Caco-2 (cell line): ENCODE measurements at regions not wholly inside any gene's neighbourhood (a gene's known extent, or its start where the extent isn't known, plus 50 kb on each side); places are given as distances from the start of the nearest gene placed in this dataset.

ENCODE experiments used
- BruUV-seq: library from RNA; stranded (reverse); fragments of 400-500 nt; replicated peaks from 2 replicates; lab custom pipeline; 2021; lab: Mats Ljungman, UMichigan
- CTCF ChIA-PET: fragments of 300-600 bp; sonication (Branson Sonifier 250); formaldehyde crosslinking; loops from one replicate; lab custom pipeline; 2022; ENCODE audit warnings: antibody characterized with exemption; lab: Charles Lee
- POLR2A ChIA-PET: fragments of 300-600 bp; sonication (Branson Sonifier 250); formaldehyde crosslinking; loops from one replicate; lab custom pipeline; 2022; ENCODE audit warnings: antibody characterized with exemption; lab: Charles Lee
- DNase-seq, 2 experiments: peaks; one replicate each; pipeline versions ENCODE4 v3.0.0 to v3.0.0-alpha.2; 2020 to 2022
- H3K27me3 ChIP-seq: replicated peaks from 2 replicates; pipeline ENCODE4 v1.6.0; 2011; ENCODE audit warnings: low read length; ENCODE audit not compliant: control insufficient read depth, insufficient read depth
- H3K36me3 ChIP-seq: 2 replicates; pipeline ENCODE4 v1.5.1; 2011; ENCODE audit warnings: low read length; ENCODE audit not compliant: control insufficient read depth, insufficient read depth
- H3K4me1 ChIP-seq: fragments of 250-450 bp; sonication (Bioruptor Pico); 2 replicates; pipeline ENCODE4 v1.5.1; 2020; ENCODE audit warnings: mild to moderate bottlenecking
- H3K4me3 ChIP-seq: 2 replicates; pipeline ENCODE4 v1.5.1; 2011; ENCODE audit warnings: low read depth, mild to moderate bottlenecking, control low read depth, low read length
- H3K9me3 ChIP-seq: fragments of 250-450 bp; sonication (Bioruptor Pico); 2 replicates; pipeline ENCODE4 v1.5.1; 2020; ENCODE audit warnings: mild to moderate bottlenecking, moderate library complexity
- H3K27ac Mint-ChIP-seq: one replicate; pipeline ENCODE4 v1.8.0; 2022; ENCODE audit warnings: mixed read lengths; ENCODE audit not compliant: unreplicated experiment
- H3K27me3 Mint-ChIP-seq: one replicate; pipeline ENCODE4 v1.8.0; 2022; ENCODE audit warnings: mixed read lengths; ENCODE audit not compliant: insufficient read depth, unreplicated experiment
- H3K36me3 Mint-ChIP-seq: one replicate; pipeline ENCODE4 v1.8.0; 2022; ENCODE audit warnings: mild to moderate bottlenecking, mixed read lengths; ENCODE audit not compliant: insufficient read depth, unreplicated experiment
- H3K4me1 Mint-ChIP-seq: one replicate; pipeline ENCODE4 v1.8.0; 2022; ENCODE audit warnings: low read depth, mixed read lengths; ENCODE audit not compliant: unreplicated experiment
- H3K4me3 Mint-ChIP-seq: one replicate; pipeline ENCODE4 v1.8.0; 2022; ENCODE audit warnings: mild to moderate bottlenecking, moderate library complexity, mixed read lengths; ENCODE audit not compliant: unreplicated experiment
- H3K9me3 Mint-ChIP-seq: one replicate; pipeline ENCODE4 v1.8.0; 2022; ENCODE audit warnings: mixed read lengths; ENCODE audit not compliant: unreplicated experiment
- CTCF ChIP-seq, 2 experiments: fragments of 200-600 bp in 1 of 2; IDR thresholded peaks; 1 replicate in 1 of 2; 2 replicates in 1 of 2; pipeline versions ENCODE4 v1.5.1 to v1.8.0; 2011 to 2022; ENCODE audit warnings: antibody characterized with exemption in 1 of 2, control low read depth in 1 of 2, inconsistent platforms in 1 of 2, low read depth in 1 of 2, low read length in 1 of 2, mild to moderate bottlenecking in 1 of 2, moderate library complexity in 1 of 2; ENCODE audit not compliant: insufficient read depth in 1 of 2, severe bottlenecking in 1 of 2, unreplicated experiment in 1 of 2
- intact Hi-C: fragments of 100-400 bp; cut with micrococcal nuclease; formaldehyde crosslinking; loops from one replicate; pipeline ENCODE4 v1.10.0; 2022; ENCODE audit not compliant: unreplicated experiment

DNA sequence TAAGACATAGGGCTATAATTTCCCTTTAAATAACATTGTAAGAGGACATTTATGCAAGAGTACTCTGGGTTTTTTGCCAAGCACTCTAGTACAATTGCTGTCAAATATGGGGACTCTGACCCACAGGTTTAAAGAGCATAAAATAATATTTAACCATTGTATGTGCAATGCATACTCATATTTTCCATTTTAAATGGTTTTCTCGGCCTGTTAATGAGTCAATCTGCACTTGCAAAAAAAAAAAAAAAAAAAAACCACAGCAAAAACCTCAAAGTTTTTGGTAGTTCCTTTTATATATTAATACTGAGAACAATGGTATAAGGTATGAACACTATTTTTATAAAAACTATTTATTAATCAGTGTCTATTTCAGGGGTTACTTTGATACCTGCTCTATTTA is 304.0 kb upstream of the CBLB start:
- H3K9me3 Mint-ChIP-seq, result no peaks in the 10 kb centered on the region
- H3K4me3 Mint-ChIP-seq, result no peak overlapping the region
- CTCF ChIA-PET, result no interaction called here
- POLR2A ChIA-PET, result no interaction called here
- no peak for DNase-seq
- no peak for TF ChIP-seq CTCF (IDR thresholded peaks at IDR 0.05; ENCODE audit: insufficient read depth in 1 of 2, low read depth in 1 of 2, low read length in 1 of 2, severe bottlenecking in 1 of 2, unreplicated experiment in 1 of 2)
- H3K27ac Mint-ChIP-seq, result no peak overlapping the region
- BruUV-seq, result no TSS peak
- Histone ChIP-seq H3K36me3 (no peaks in the 10 kb centered on the region), H3K4me1 (no peaks in the 10 kb centered on the region), H3K9me3 (no peaks in the 10 kb centered on the region), H3K4me3 (no peak overlapping the region), H3K27me3 (no peaks in the 10 kb centered on the region)
- no peaks in the 10 kb centered on the region for H3K27me3 Mint-ChIP-seq
- no peaks in the 10 kb centered on the region for H3K36me3 Mint-ChIP-seq
- intact Hi-C loops, result no loop called here
- H3K4me1 Mint-ChIP-seq, result no peaks in the 10 kb centered on the region

DNA sequence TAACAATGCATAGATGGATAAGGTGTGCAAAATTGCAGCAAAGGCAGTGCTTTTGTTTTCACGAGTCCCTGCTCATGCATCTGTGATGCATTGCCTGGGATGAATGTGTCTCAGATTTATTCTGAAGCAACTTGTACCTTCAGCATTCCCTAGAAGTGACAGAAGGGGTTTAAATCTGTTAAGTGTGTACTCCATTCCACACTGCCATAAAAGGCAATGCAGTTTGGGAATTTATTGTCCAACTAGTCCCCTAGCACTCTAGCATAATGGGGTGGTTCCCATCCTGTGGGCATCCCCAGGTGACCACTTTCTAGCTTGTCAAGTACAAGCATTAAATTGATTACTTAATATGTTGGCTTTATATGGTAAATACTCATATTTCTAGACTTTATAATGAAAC is 306.5 kb upstream of the CBLB start:
- Mint-ChIP-seq H3K9me3 (no peaks in the 10 kb centered on the region), H3K4me3 (no peak overlapping the region), H3K4me1 (no peaks in the 10 kb centered on the region), H3K27ac (no peak overlapping the region), H3K27me3 (no peaks in the 10 kb centered on the region), H3K36me3 (no peaks in the 10 kb centered on the region)
- no peak for TF ChIP-seq CTCF (IDR thresholded peaks at IDR 0.05; ENCODE audit: insufficient read depth in 1 of 2, low read depth in 1 of 2, low read length in 1 of 2, severe bottlenecking in 1 of 2, unreplicated experiment in 1 of 2)
- H3K27me3 ChIP-seq, result no peaks in the 10 kb centered on the region
- H3K4me3 ChIP-seq, result no peak overlapping the region
- no peaks in the 10 kb centered on the region for H3K9me3 ChIP-seq
- DNase-seq, result no peak
- no TSS peak for BruUV-seq
- POLR2A ChIA-PET, result no interaction called here
- CTCF ChIA-PET, result no interaction called here
- H3K4me1 ChIP-seq, result no peaks in the 10 kb centered on the region
- intact Hi-C loops, result no loop called here
- no peaks in the 10 kb centered on the region for H3K36me3 ChIP-seq

DNA sequence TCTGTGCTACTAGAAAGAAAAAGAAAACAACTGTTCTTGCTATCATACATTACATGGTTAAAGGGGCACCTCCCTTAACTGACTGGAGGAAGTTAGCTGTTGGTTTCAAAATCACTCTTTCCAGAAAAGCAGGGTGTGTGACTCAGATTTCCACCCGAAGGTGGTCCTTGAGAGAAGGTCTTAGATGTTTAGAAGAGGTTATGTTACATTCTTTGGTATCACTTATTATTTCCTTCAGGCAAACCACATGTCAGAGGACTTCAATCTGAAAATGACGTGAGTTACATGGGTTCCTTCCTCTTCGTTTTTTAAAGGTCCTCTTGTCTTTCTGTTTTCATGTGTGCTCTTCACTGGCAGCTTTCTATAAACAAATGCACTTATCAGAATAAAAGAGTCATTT is 307.9 kb upstream of the CBLB start:
- Mint-ChIP-seq H3K4me1 (no peaks in the 10 kb centered on the region), H3K4me3 (no peak overlapping the region), H3K27me3 (peaks cover 2% of the 10 kb centered on the region), H3K27ac (no peak overlapping the region), H3K9me3 (no peaks in the 10 kb centered on the region), H3K36me3 (no peaks in the 10 kb centered on the region)
- intact Hi-C loops, result no loop called here
- no peaks in the 10 kb centered on the region for H3K9me3 ChIP-seq
- CTCF ChIA-PET, result no interaction called here
- POLR2A ChIA-PET, result no interaction called here
- no peak for DNase-seq
- BruUV-seq, result no TSS peak
- H3K4me3 ChIP-seq, result no peak overlapping the region
- TF ChIP-seq CTCF (IDR thresholded peaks at IDR 0.05; ENCODE audit: insufficient read depth in 1 of 2, low read depth in 1 of 2, low read length in 1 of 2, severe bottlenecking in 1 of 2, unreplicated experiment in 1 of 2), result no peak
- no peaks in the 10 kb centered on the region for H3K4me1 ChIP-seq
- no peaks in the 10 kb centered on the region for H3K36me3 ChIP-seq
- H3K27me3 ChIP-seq, result no peaks in the 10 kb centered on the region
